Urothelium cell line (cell line): ENCODE measurements at regions not wholly inside any gene's neighbourhood (a gene's known extent, or its start where the extent isn't known, plus 50 kb on each side); places are given as distances from the start of the nearest gene placed in this dataset.

ENCODE experiments used
- DNase-seq: peaks from one replicate; pipeline ENCODE4 v3.0.0; 2011; ENCODE audit warnings: low spot score, mixed read lengths
- FAIRE-seq: peaks from 2 replicates; lab custom pipeline; 2011; peaks lifted over from hg19 to GRCh38; lab: Jason Lieb, UNC

- no peak for DNase-seq
- no peak for FAIRE-seq
Observed at GRCh38 chr4:144300616-144301015, 160.1 kb upstream of the GYPA start.

GRCh38 chr4:144302704-144303536, 162.4 kb upstream of the GYPA start:
- FAIRE-seq (no peak), DNase-seq (no peak)

GRCh38 chr4:144304025-144304424, 163.5 kb upstream of the GYPA start:
- DNase-seq (no peak), FAIRE-seq (no peak)

- no peak for FAIRE-seq
Observed at GRCh38 chr4:144310535-144310934, 170.0 kb upstream of the GYPA start.

DNA sequence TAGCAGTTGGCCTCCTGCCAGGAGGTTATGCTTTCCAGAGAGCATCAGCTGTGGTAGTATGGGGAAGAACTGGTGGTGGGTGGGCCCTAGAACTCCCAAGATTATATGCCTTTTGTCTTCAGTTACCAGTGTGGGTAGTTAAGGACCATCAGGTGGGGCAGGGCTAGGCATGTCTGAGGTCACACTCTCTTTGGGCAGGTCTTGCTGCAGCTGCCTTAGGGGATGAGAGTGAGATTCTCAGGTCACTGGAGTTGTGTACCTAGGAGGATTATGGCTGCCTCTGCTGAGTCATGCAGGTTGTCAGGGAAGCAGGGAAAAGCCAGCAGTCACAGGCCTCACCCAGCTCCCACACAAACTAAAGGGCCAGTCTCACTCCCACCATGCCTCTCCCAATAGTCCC, 172.9 kb upstream of the GYPA start:
- no peak for DNase-seq

More at GRCh38 chr4:144310535-144310934, 170.0 kb upstream of the GYPA start:
- DNase-seq, result no peak

DNA sequence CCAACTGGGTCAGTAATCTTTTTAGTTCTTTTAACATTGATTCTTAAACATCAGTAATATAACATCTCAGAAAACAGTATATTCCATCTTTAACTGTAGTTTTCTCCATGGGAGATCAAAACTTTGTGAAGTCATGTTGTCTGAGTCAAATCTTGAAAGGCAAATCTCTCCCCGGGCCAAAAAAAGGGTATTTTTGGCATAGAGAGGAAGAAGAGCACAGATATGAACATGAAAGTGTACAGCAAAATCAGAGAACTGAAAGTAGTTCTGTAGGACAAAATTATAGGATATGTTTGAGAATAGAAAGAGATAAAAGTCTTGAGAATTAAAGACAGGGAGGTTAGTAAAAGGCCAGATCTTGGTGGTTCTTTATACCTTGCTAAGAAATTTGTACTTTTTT, 176.4 kb upstream of the GYPA start:
- no peak for FAIRE-seq

More for the DNA sequence above, 172.9 kb upstream of the GYPA start:
- no peak for FAIRE-seq

DNA sequence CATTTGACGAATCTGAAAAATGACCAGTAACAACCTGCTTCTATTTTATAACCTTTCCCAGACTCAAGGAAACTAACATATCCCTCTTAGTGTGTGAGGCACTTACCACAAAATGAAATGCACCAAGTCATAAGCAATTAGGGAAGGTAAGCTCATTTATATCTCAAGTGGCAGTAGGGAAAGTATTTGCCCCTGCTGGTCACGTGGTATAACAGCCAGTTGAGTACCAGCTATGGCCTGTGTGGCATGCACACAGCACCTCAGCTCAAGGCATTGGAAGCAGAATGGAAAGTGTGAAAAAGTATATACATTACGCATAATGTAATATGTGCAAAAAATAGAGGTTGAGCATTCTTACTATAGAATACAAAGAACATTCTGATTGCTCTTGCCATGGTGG, 178.3 kb upstream of the GYPA start:
- no peak for DNase-seq
- no peak for FAIRE-seq

More for the DNA sequence above, 176.4 kb upstream of the GYPA start:
- DNase-seq, result no peak

- no peak for DNase-seq
Observed at GRCh38 chr4:144336633-144337032, 196.1 kb upstream of the GYPA start.

DNA sequence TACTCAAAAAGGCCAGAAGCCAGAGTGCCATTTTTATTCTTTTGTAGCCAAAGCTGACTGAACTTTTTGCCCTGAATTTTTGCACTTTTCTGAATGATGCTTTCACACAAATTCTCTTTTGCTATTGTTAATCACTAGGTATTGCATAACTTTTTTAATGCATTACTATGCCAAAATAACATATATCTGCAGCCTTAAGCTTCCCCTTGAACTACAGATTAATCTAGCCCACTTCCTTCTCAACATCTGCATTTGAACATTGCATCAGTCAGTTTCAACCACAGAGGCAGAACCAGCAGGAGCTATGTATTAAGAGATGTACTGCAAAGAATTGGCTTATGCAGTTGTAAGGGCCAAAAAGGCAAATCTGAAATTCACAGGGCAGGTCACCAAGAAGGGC, 197.6 kb upstream of the GYPA start:
- FAIRE-seq, result no peak

More at GRCh38 chr4:144336633-144337032, 196.1 kb upstream of the GYPA start:
- FAIRE-seq, result no peak

GRCh38 chr4:144338834-144339233, 198.3 kb upstream of the GYPA start:
- no peak for FAIRE-seq
- no peak for DNase-seq

More for the DNA sequence above, 197.6 kb upstream of the GYPA start:
- DNase-seq, result no peak

DNA sequence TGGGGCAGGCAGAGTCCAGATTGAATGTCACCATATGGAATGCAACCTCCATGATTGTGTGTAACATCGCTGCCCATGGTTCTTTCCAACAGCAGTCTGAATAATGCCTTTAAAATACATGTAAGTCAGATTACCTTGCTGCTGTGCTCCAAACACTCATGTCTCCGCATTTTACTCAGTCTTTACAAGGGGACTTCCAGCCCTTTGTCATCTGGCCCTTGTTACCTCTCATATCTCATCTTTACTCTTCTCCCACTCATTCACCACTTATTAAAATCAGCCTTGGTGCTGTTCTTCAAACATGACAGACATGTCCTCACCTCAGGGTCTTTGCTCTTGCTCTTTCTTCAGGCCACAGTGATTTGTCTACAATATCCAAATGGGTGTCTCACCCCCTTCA, 200.4 kb upstream of the GYPA start:
- FAIRE-seq, result no peak
- no peak for DNase-seq

- FAIRE-seq (no peak), DNase-seq (no peak)
Observed at GRCh38 chr4:144342949-144343760, 202.6 kb upstream of the GYPA start.

DNA sequence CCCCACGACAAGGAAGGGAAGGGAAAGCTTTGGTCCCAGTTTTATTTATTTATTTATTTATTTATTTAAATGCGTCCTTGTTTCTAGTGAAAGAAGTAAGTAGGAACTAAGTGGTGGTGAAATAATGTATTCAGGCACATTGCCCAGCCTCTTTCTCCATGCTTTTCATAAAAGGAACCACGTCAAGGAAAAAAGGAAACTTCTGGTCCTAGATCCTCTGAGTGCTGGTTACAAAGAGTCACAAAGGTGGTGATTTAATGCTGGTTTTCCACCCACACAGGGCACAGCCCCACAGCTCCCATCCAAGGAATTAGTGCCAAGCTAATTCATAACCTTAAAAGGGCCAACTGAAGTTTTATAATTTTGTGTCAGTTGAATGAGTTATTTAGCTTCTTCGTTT, 206.6 kb upstream of the GYPA start:
- DNase-seq (no peak), FAIRE-seq (no peak)

DNA sequence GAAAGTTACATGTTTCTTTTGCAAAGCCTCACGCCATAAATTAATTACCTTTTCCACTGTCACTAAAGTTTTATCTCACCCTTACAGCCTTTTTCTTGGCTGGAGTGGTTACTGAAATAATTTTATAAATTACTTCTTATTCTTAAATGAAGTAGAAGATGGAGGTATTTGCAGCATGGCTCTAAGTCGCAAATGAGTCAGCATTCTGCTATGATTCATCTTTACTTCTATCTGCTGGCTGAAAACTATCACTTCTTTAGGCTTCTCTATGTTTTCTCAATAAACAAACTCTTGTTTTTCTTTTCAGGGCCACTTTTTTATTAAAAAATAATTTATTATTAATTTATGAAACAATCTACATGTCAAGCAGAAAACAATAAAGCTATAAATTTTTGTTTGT, 210.2 kb upstream of the GYPA start:
- FAIRE-seq (no peak), DNase-seq (no peak)

GRCh38 chr4:144351306-144351705, 210.8 kb upstream of the GYPA start:
- DNase-seq, result no peak
- FAIRE-seq, result no peak

DNA sequence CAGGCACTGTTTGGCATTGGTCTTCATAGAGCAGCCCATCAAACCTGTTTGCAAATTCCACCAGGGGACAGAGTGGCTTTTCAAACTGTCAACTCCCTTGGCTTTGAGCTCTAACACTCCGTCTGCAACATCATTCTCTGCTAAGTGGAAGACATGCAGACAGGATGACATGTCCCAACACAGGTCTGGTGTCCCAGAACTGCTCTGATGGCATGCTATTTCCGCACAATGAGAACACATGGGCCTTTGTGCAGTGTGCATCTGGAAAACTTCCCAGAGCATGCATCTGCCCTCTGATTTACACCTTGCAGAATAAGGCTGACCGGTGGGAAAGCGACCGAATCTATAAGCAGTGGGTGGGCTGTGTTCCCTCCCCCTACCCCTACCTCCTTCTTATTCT, 212.8 kb upstream of the GYPA start:
- DNase-seq, result no peak

DNA sequence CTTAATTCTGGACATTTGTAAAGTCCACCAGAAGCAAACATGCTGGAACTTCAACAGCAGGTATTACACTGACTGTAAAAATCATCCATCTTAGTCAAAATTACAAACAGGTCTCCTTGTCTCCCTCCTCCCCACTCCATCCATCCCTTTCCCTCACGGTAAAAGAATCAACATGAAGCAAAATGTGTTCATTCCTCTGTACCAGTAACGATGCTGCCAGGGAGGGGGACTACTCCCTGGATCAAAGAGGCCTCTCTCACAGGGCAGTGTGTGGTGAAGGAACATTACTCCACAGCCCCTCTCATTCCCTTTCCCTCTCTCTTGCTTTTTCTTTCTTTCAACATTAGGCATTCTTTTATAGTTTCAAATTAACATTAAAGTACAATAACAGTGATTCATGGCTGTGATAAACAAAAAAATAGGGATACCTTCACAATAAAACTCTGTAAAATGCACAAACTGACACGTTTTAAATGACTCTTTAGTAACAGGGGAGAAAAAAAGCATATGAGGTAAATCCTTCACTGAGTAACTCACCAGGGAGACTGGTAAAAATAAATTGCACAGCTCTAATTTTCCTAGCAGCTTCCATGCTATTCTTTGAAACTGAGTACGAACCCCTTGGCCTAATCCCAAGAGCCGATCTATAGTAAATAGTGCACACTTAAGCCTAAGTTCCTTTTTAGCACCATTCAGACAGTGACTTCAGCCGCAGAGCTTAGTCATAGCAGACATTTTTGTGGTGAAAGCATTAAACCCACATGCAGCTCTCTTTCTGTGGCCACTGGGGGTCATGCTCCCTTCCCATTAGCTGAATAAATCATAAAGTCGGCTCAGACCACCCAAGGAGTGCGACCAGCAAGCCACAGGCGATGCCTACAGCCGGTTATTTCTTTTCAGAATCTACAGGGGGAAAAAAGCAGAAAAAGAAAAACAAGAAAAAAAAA, 215.6 kb upstream of the GYPA start:
- peak; percentile 75 for DNase-seq
- FAIRE-seq, result no peak

More for the DNA sequence above, 212.8 kb upstream of the GYPA start:
- no peak for FAIRE-seq

DNA sequence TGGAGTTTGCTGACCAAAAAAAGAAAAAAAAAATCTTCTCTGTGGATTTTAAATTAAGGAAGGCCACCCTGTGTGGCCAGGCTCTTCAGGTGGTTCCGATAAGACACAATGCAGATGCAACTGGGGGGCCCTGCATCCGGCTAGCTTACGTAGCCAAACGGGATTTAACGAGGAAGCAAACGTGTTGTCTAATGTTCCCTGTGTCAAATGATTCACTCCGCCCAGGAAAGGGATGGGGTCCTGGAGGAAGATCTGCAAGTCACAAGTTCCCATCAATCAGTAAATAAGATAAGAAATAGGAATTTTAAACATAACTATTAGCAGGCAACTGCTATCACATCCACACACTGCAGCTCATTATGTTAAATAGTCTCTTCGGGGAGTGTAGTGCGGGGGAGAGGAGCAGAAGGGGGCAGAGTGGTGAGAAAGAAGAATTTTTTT, 216.4 kb upstream of the GYPA start:
- FAIRE-seq (no peak), DNase-seq (no peak)

DNA sequence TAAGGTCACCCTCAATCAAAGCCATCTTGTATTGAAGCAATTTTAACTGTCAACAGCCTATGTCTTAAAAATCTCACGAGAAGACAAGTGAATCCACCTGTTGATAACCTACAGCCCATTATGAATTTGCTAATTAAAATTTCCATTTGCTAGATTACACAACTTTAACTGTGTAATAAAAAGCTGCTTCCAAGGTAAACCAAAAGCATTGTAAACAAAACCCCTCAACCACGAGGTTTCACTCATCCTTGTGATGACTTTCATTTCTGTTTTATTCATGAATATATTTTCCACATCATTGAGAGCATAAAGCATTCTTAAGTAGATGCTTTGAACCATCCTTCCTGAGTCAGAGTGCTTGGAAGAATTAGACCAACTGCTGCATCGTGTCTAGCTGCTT, 217.5 kb upstream of the GYPA start:
- FAIRE-seq (no peak), DNase-seq (no peak)

GRCh38 chr4:144360146-144360793, 219.8 kb upstream of the GYPA start:
- DNase-seq, result no peak
- no peak for FAIRE-seq
